PFSK-1 (cell line): ENCODE measurements at regions not wholly inside any gene's neighbourhood (a gene's known extent, or its start where the extent isn't known, plus 50 kb on each side); places are given as distances from the start of the nearest gene placed in this dataset.

Source experiments
- POLR2AphosphoS5 ChIP-seq: IDR thresholded peaks from 2 replicates; pipeline ENCODE4 v1.6.1; 2012; ENCODE audit warnings: low read depth, mild to moderate bottlenecking, control low read depth, low read length, moderate library complexity
- TAF1 ChIP-seq: IDR thresholded peaks from 2 replicates; pipeline ENCODE4 v1.6.1; 2012; ENCODE audit warnings: low read length, control low read depth, borderline replicate concordance; ENCODE audit not compliant: insufficient read depth

DNA sequence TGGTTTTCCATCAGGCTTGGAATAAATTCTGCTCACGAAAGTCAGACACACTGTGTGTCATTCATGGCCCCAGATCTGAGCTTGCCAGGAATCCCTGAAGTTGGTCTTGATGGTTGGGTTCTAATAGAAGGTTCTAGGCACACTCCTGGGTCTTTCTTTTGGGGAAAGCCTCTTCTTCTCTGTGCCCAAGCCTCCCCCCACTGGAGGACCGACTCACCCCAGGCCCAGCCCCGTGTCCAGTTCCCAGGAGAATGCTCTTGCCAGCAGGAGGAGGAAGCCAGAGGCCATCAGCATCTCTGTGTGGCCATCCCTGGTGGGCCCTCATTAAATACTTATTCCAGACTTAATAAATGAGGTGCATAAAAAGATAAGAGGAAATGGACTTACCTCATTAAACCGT, 548.0 kb downstream of the TCERG1L start:
- TF ChIP-seq TAF1 (no peak), POLR2AphosphoS5 (no peak)
